H9 (cell line): ENCODE measurements at regions not wholly inside any gene's neighbourhood (a gene's known extent, or its start where the extent isn't known, plus 50 kb on each side); places are given as distances from the start of the nearest gene placed in this dataset.

Source experiments
- DNase-seq: peaks from one replicate; pipeline ENCODE4 v3.0.0-alpha.2; 2017
- H2AFZ ChIP-seq: one replicate; pipeline ENCODE4 v1.6.1; 2013; ENCODE audit warnings: mild to moderate bottlenecking, low read length, control low read depth, moderate library complexity
- H2AK5ac ChIP-seq: 2 replicates; pipeline ENCODE4 v1.6.1; 2013; ENCODE audit warnings: low read length, control low read depth, mixed read lengths; ENCODE audit not compliant: insufficient read length
- H2BK120ac ChIP-seq: one replicate; pipeline ENCODE4 v1.6.1; 2013; ENCODE audit warnings: low read depth, mild to moderate bottlenecking, low read length, control low read depth, inconsistent platforms; ENCODE audit not compliant: poor library complexity, severe bottlenecking
- H2BK12ac ChIP-seq: 2 replicates; pipeline ENCODE4 v1.6.1; 2013; ENCODE audit warnings: low read length, control low read depth, mixed read lengths, low read depth; ENCODE audit not compliant: insufficient read length
- H2BK15ac ChIP-seq: 2 replicates; pipeline ENCODE4 v1.6.1; 2013; ENCODE audit warnings: low read depth, low read length, control low read depth
- H2BK20ac ChIP-seq: one replicate; pipeline ENCODE4 v1.6.1; 2013; ENCODE audit warnings: low read depth, mild to moderate bottlenecking, low read length, control low read depth, inconsistent platforms; ENCODE audit not compliant: poor library complexity, severe bottlenecking
- H2BK5ac ChIP-seq: 2 replicates; pipeline ENCODE4 v1.6.1; 2013; ENCODE audit warnings: low read length, control low read depth, mixed read lengths; ENCODE audit not compliant: insufficient read length
- H3K14ac ChIP-seq: 2 replicates; pipeline ENCODE4 v1.6.1; 2013; ENCODE audit warnings: low read length, control low read depth; ENCODE audit not compliant: insufficient read depth
- H3K18ac ChIP-seq: 2 replicates; pipeline ENCODE4 v1.6.1; 2013; ENCODE audit warnings: low read depth, mild to moderate bottlenecking, mixed read lengths, low read length, control low read depth; ENCODE audit not compliant: insufficient read length
- H3K23ac ChIP-seq: 2 replicates; pipeline ENCODE4 v1.6.1; 2013; ENCODE audit warnings: low read length, control low read depth, mixed read lengths, low read depth; ENCODE audit not compliant: insufficient read length
- H3K23me2 ChIP-seq: 2 replicates; pipeline ENCODE4 v1.6.1; 2013; ENCODE audit warnings: low read depth, mild to moderate bottlenecking, mixed read lengths, low read length, control low read depth; ENCODE audit not compliant: insufficient read length, poor library complexity, severe bottlenecking
- H3K27ac ChIP-seq: 2 replicates; pipeline ENCODE4 v1.5.1; 2013; ENCODE audit warnings: low read length, control low read depth, mixed read lengths, low read depth; ENCODE audit not compliant: insufficient read length
- H3K27me3 ChIP-seq: 2 replicates; pipeline ENCODE4 v1.6.1; 2013; ENCODE audit warnings: low read length, control low read depth, inconsistent platforms; ENCODE audit not compliant: insufficient read depth
- H3K4ac ChIP-seq: 2 replicates; pipeline ENCODE4 v1.6.1; 2013; ENCODE audit warnings: low read depth, mild to moderate bottlenecking, control low read depth, inconsistent platforms, low read length, moderate library complexity
- H3K4me1 ChIP-seq: 2 replicates; pipeline ENCODE4 v1.6.1; 2013; ENCODE audit warnings: low read length, control low read depth, inconsistent platforms; ENCODE audit not compliant: insufficient read depth
- H3K4me2 ChIP-seq: 2 replicates; pipeline ENCODE4 v1.6.1; 2013; ENCODE audit warnings: low read length, control low read depth, mixed read lengths; ENCODE audit not compliant: insufficient read length, insufficient read depth
- H3K56ac ChIP-seq: 2 replicates; pipeline ENCODE4 v1.6.1; 2013; ENCODE audit warnings: low read depth, mild to moderate bottlenecking, mixed read lengths, low read length, control low read depth; ENCODE audit not compliant: insufficient read length
- H3K79me1 ChIP-seq: 2 replicates; pipeline ENCODE4 v1.6.1; 2013; ENCODE audit warnings: low read depth, mild to moderate bottlenecking, moderate library complexity, low read length, control low read depth, inconsistent platforms; ENCODE audit not compliant: insufficient read depth, poor library complexity, severe bottlenecking
- H3K79me2 ChIP-seq: 2 replicates; pipeline ENCODE4 v1.6.1; 2013; ENCODE audit warnings: low read length, control low read depth, inconsistent platforms; ENCODE audit not compliant: insufficient read depth
- H3K9ac ChIP-seq: 2 replicates; pipeline ENCODE4 v1.6.1; 2013; ENCODE audit warnings: low read length, control low read depth, mixed read lengths; ENCODE audit not compliant: insufficient read length; ENCODE audit errors: extremely low read depth
- H3K9me3 ChIP-seq: one replicate; pipeline ENCODE4 v1.6.1; 2013; ENCODE audit warnings: low read depth, low read length, inconsistent platforms; ENCODE audit not compliant: control insufficient read depth
- H3T11ph ChIP-seq: one replicate; pipeline ENCODE4 v1.6.1; 2013; ENCODE audit warnings: mild to moderate bottlenecking, low read length, control low read depth, inconsistent platforms
- H4K20me1 ChIP-seq: one replicate; pipeline ENCODE4 v1.6.1; 2013; ENCODE audit not compliant: control insufficient read depth, insufficient read length, insufficient read depth
- H4K5ac ChIP-seq: 2 replicates; pipeline ENCODE4 v1.6.1; 2013; ENCODE audit warnings: low read depth, mild to moderate bottlenecking, mixed read lengths, low read length, control low read depth; ENCODE audit not compliant: insufficient read length
- H4K8ac ChIP-seq: replicated peaks from 2 replicates; pipeline ENCODE4 v1.6.1; 2013; ENCODE audit warnings: low read length, control low read depth, mixed read lengths, low read depth; ENCODE audit not compliant: insufficient read length
- H4K91ac ChIP-seq: 2 replicates; pipeline ENCODE4 v1.6.1; 2013; ENCODE audit warnings: low read depth, mild to moderate bottlenecking, moderate library complexity, mixed read lengths, low read length, control low read depth; ENCODE audit not compliant: insufficient read length
- H3K27ac Mint-ChIP-seq, 3 experiments: 2 replicates in 2 of 3; 3 replicates in 1 of 3; pipeline ENCODE4 v1.8.0; 2020 to 2021; ENCODE audit warnings: mixed read lengths in 3 of 3, mild to moderate bottlenecking in 1 of 3, moderate library complexity in 1 of 3
- H3K27me3 Mint-ChIP-seq: 2 replicates; pipeline ENCODE4 v1.8.0; 2021; ENCODE audit warnings: low read depth, mild to moderate bottlenecking, moderate library complexity, mixed read lengths
- H3K36me3 Mint-ChIP-seq, 3 experiments: 2 replicates in 2 of 3; 3 replicates in 1 of 3; pipeline ENCODE4 v1.8.0; 2020 to 2021; ENCODE audit warnings: low read depth in 3 of 3, mixed read lengths in 3 of 3; ENCODE audit not compliant: insufficient read depth in 1 of 3
- H3K4me1 Mint-ChIP-seq, 2 experiments: 2 replicates each; pipeline ENCODE4 v1.8.0; 2020; ENCODE audit warnings: mixed read lengths in 2 of 2
- H3K4me3 Mint-ChIP-seq, 2 experiments: 2 replicates in 1 of 2; 3 replicates in 1 of 2; pipeline ENCODE4 v1.8.0; 2020 to 2021; ENCODE audit warnings: mild to moderate bottlenecking in 2 of 2, mixed read lengths in 2 of 2, moderate library complexity in 1 of 2
- H3K9me3 Mint-ChIP-seq, 2 experiments: 2 replicates in 1 of 2; 3 replicates in 1 of 2; pipeline ENCODE4 v1.8.0; 2020; ENCODE audit warnings: mild to moderate bottlenecking in 2 of 2, mixed read lengths in 2 of 2, moderate library complexity in 1 of 2
- CTCF ChIP-seq: fragments of 200-600 bp; sonication (generic); conservative IDR thresholded peaks from 3 replicates; pipeline ENCODE4 v1.8.0; 2021; ENCODE audit warnings: antibody characterized with exemption, mild to moderate bottlenecking
- WGBS: extraction: QIAGEN DNeasy Blood & Tissue Kit; methylation state at CpG from one replicate; pipeline ENCODE4 v1.1.7; 2013; ENCODE audit warnings: missing lambda C conversion rate, low lambda C conversion rate, mixed read lengths; ENCODE audit not compliant: insufficient read length; ENCODE audit errors: extremely low coverage; 5-methylcytosine and 5-hydroxymethylcytosine counted together

DNA sequence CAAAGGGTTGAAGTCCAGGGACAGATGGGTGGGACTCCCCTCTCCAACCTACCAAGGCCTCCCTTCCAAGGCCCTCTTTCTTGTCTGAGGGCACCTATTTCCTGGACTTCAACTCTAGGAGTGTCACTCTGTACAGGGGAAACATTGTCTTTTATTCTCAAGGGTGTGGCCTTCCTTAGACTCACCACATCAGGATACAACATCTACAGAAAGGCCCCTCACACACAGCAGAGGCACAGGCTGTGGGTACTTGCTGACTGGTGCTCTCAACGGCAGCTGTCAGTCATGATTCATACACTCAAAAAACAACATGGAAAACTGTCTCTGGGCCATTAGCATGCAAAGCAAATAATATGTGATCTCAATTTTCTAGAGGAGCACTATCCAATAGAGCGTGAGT is 78.0 kb downstream of the RCN1 start:
- WGBS: no CpG with 5 or more reads among the region's 2 CpGs
- Histone ChIP-seq H3K23ac (no peak overlapping the region), H4K91ac (no peak overlapping the region), H4K5ac (no peak overlapping the region), H3K4me2 (no peak overlapping the region), H3K56ac (no peak overlapping the region), H2AK5ac (no peak overlapping the region), H2BK5ac (no peak overlapping the region), H2BK15ac (no peak overlapping the region), H2BK12ac (no peak overlapping the region), H2AFZ (no peak overlapping the region), H3K4me1 (no peaks in the 10 kb centered on the region), H3K14ac (no peak overlapping the region), H3K18ac (no peak overlapping the region), H3K23me2 (no peaks in the 10 kb centered on the region), H3K79me1 (no peaks in the 10 kb centered on the region), H4K20me1 (no peaks in the 10 kb centered on the region), H2BK20ac (no peak overlapping the region), H3K79me2 (no peaks in the 10 kb centered on the region), H3K27me3 (no peaks in the 10 kb centered on the region), H3K4ac (no peak overlapping the region), H3K27ac (no peak overlapping the region), H3T11ph (no peak overlapping the region), H2BK120ac (no peak overlapping the region), H3K9ac (no peak overlapping the region), H3K9me3 (no peaks in the 10 kb centered on the region), H4K8ac (no peak overlapping the region)
- Mint-ChIP-seq H3K9me3 (no peaks in the 10 kb centered on the region), H3K4me3 (no peak overlapping the region), H3K36me3 (no peaks in the 10 kb centered on the region), H3K27me3 (no peaks in the 10 kb centered on the region; the same call in 1 of the 2 replicates), H3K27ac (peak overlapping the region in 1 of 3 experiments; percentile 13; a peak in 1 of 7 replicates), H3K4me1 (peaks cover 0 to 4% of the 10 kb centered on the region in 2 experiments; a peak in 2 of 4 replicates)
- TF ChIP-seq CTCF: no peak
- DNase-seq: no peak
